Lung (tissue), 11 donors: ENCODE measurements at regions not wholly inside any gene's neighbourhood (a gene's known extent, or its start where the extent isn't known, plus 50 kb on each side); places are given as distances from the start of the nearest gene placed in this dataset.
"Not testable (repeated sequence)": the region's sequence is repeated elsewhere in the genome, so short reads cannot be mapped to it uniquely, and the experiment has no call there.

Source experiments
- ATAC-seq: fragments of 200-7000 bp; cut with Tn5 transposase; one replicate; pipeline ENCODE4 v1.9.1; 2020; ENCODE audit warnings: moderate number of reproducible peaks; ENCODE audit not compliant: insufficient read depth, low FRiP score
- DNase-seq, 3 donors: peaks; one replicate each; pipeline ENCODE4 v3.0.0-alpha.2; 2013 to 2017
- H3K27ac ChIP-seq, 2 donors: one replicate each; pipeline ENCODE4 v1.5.1; 2013; ENCODE audit warnings: mild to moderate bottlenecking in 2 of 2, moderate library complexity in 2 of 2, control low read depth in 1 of 2, inconsistent platforms in 1 of 2, low read depth in 1 of 2, low read length in 1 of 2
- H3K27me3 ChIP-seq, 3 donors: one replicate each; pipeline ENCODE4 v1.5.1; 2013; ENCODE audit warnings: low read length in 2 of 3; ENCODE audit not compliant: control insufficient read depth in 3 of 3, insufficient read depth in 3 of 3
- H3K36me3 ChIP-seq, 4 donors: one replicate each; pipeline ENCODE4 v1.5.1; 2013; ENCODE audit warnings: low read length in 4 of 4, mild to moderate bottlenecking in 1 of 4, moderate library complexity in 1 of 4; ENCODE audit not compliant: control insufficient read depth in 4 of 4, insufficient read depth in 4 of 4
- H3K4me1 ChIP-seq, 5 donors: one replicate each; pipeline ENCODE4 v1.5.1; 2013; ENCODE audit warnings: low read length in 5 of 5, mild to moderate bottlenecking in 2 of 5, moderate library complexity in 1 of 5; ENCODE audit not compliant: control insufficient read depth in 5 of 5, insufficient read depth in 5 of 5
- H3K4me3 ChIP-seq: one replicate; pipeline ENCODE4 v1.5.1; 2013; ENCODE audit warnings: mild to moderate bottlenecking, control low read depth, moderate library complexity
- H3K9ac ChIP-seq, 2 donors: one replicate each; pipeline ENCODE4 v1.5.1; 2013; ENCODE audit warnings: low read length in 2 of 2, control low read depth in 1 of 2; ENCODE audit not compliant: insufficient read depth in 1 of 2
- H3K9me3 ChIP-seq, 4 donors: one replicate each; pipeline ENCODE4 v1.5.1; 2013; ENCODE audit warnings: low read length in 3 of 4, mild to moderate bottlenecking in 1 of 4, moderate library complexity in 1 of 4; ENCODE audit not compliant: control insufficient read depth in 4 of 4, insufficient read depth in 3 of 4
- CTCF ChIP-seq: IDR thresholded peaks from 2 replicates; pipeline ENCODE4 v1.5.1; 2012; ENCODE audit warnings: mild to moderate bottlenecking; ENCODE audit errors: control extremely low read depth, extremely low read depth
- WGBS, 2 donors: extraction: QIAGEN DNeasy Blood & Tissue Kit; methylation state at CpG; one replicate each; pipeline ENCODE4 v1.1.7; 2013; 5-methylcytosine and 5-hydroxymethylcytosine counted together
- donor health status: control.
- donor health status: control.
- donor health status: Bipolar disorder and iron deficiency.
- donor health status: healthy.
- donor health status: DM: yes; HTN: yes; CAD: no.

GRCh38 chr5:71788794-71789193 lies 69.7 kb downstream of the CARTPT start:
- Histone ChIP-seq H3K9ac (no peak overlapping the region), H3K9me3 (peaks cover 0 to 8% (median 0%) of the 10 kb centered on the region in 4 donors), H3K4me1 (peaks cover 0 to 1% (median 0%) of the 10 kb centered on the region in 5 donors), H3K36me3 (no peaks in the 10 kb centered on the region), H3K4me3 (no peak overlapping the region), H3K27me3 (no peaks in the 10 kb centered on the region), H3K27ac (no peak overlapping the region)
- ATAC-seq = no peak
- DNase-seq = no peak
- TF ChIP-seq CTCF = no peak
- WGBS, 2 donors = 90 to 93% methylated on average over 2 of the region's 2 CpGs

DNA sequence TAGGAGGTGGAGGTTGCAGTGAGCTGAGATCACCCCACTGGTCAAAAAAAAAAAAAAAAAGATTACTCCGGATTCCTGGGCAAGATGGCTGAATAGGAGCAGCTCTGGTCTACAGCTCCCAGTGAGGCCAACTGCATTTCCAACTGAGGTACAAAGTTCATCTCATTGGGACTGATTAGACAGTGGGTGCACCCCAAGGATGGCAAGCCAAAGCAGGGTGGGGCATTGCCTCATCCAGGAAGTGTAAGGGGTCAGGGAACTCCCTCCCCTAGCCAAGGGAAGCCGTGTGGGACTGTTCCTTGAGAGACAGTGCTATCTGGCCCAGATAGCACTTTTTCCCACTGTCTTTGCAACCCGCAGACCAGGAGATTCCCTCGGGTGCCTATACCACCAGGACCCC lies 70.7 kb downstream of the CARTPT start:
- Histone ChIP-seq H3K27ac (no peak overlapping the region), H3K36me3 (no peaks in the 10 kb centered on the region), H3K27me3 (no peaks in the 10 kb centered on the region), H3K4me1 (no peaks in the 10 kb centered on the region), H3K9ac (no peak overlapping the region), H3K9me3 (peaks cover 0 to 15% (median 0%) of the 10 kb centered on the region in 4 donors), H3K4me3 (no peak overlapping the region)
- ATAC-seq = no peak
- TF ChIP-seq CTCF = no peak
- WGBS, 2 donors = 82 to 90% methylated on average over 4 of the region's 4 CpGs
- DNase-seq = no peak

- DNase-seq = no peak
- H3K9me3 ChIP-seq = peaks cover 0 to 16% (median 0%) of the 10 kb centered on the region in 4 donors
- no peak for TF ChIP-seq CTCF
- H3K36me3 ChIP-seq = no peaks in the 10 kb centered on the region
- H3K27me3 ChIP-seq = no peaks in the 10 kb centered on the region
- H3K27ac ChIP-seq = no peak overlapping the region
- H3K9ac ChIP-seq = peak overlapping the region in 1 of 2 donors; percentile 11
- H3K4me1 ChIP-seq = no peaks in the 10 kb centered on the region
- 54 to 70% methylated on average over 7 of the region's 7 CpGs for WGBS, 2 donors
- H3K4me3 ChIP-seq = no peak overlapping the region
- ATAC-seq = no peak
Observed at GRCh38 chr5:71790433-71790832, 71.4 kb downstream of the CARTPT start.

DNA sequence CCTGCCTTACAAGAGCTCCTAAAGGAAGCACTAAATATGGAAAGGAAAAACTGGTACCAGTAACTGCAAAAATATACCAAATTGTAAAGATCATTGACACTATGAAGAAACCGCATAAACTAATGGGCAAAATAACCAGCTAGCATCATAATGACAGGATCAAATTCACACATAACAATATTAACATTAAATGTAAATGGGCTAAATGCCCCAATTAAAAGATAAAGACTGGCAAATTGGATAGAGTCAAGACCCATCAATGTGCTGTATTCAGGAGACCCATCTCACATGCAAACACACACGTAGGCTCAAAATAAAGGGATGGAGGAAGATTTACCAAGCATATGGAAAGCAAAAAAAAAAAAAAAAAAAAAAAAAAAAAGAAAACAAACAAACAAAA lies 73.0 kb downstream of the CARTPT start:
- ATAC-seq, H3K4me1 ChIP-seq, H3K27me3 ChIP-seq, H3K9ac ChIP-seq, H3K4me3 ChIP-seq, DNase-seq, H3K36me3 ChIP-seq, H3K27ac ChIP-seq: not testable (repeated sequence)
- WGBS, 2 donors = 88 to 96% methylated on average over 2 of the region's 2 CpGs
- peaks cover 0 to 16% (median 0%) of the 10 kb centered on the region in 4 donors for H3K9me3 ChIP-seq
